Tibial nerve (tissue), 4 donors: ENCODE measurements at regions not wholly inside any gene's neighbourhood (a gene's known extent, or its start where the extent isn't known, plus 50 kb on each side); places are given as distances from the start of the nearest gene placed in this dataset.

ENCODE experiments used
- CTCF ChIP-seq, 5 experiments: fragments of 200-600 bp in 3 of 5; fragments of 450-650 bp in 2 of 5; sonication (generic) in 3 of 5; IDR thresholded peaks; one replicate each; pipeline ENCODE4 v1.5.1; 2016 to 2019; ENCODE audit warnings: antibody characterized with exemption in 5 of 5, mild to moderate bottlenecking in 3 of 5, moderate library complexity in 2 of 5
- EP300 ChIP-seq, 2 donors: sonication (generic); formaldehyde crosslinking; IDR thresholded peaks; one replicate each; pipeline ENCODE4 v1.6.1; 2017; ENCODE audit warnings: antibody characterized with exemption in 2 of 2, mild to moderate bottlenecking in 1 of 2
- POLR2A ChIP-seq, 2 donors: fragments of 450-650 bp; IDR thresholded peaks; one replicate each; pipeline ENCODE4 v1.6.1; 2017; ENCODE audit warnings: antibody characterized with exemption in 2 of 2, mild to moderate bottlenecking in 2 of 2, moderate library complexity in 2 of 2

- TF ChIP-seq CTCF (IDR thresholded peaks at IDR 0.05), result no peak
- TF ChIP-seq POLR2A (IDR thresholded peaks at IDR 0.05), result no peak
- TF ChIP-seq EP300 (IDR thresholded peaks at IDR 0.05), result no peak
These were observed 893.8 kb upstream of the ACO1 start for GRCh38 chr9:31490551-31491106.
